ENCODE measurements at regions not wholly inside any gene's neighbourhood (a gene's known extent, or its start where the extent isn't known, plus 50 kb on each side); places are given as distances from the start of the nearest gene placed in this dataset.

DNA sequence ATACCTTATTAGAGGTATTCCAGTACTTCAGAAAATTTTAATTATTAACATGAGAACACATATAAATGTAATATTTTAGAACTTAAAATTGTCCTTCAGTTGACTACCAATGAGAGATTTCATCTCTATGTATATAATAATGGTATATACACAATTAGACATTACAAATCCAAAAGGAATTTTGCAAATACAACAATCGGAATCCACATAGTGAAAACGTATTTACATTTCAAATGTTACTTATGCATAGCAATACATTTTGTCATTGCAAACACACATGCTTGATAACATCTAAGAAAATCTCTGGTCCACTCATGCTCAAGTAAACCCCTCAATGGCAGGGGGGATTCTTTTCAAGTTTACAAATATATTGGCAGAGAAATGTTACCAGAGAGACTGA is 2345.2 kb downstream of the PCDH9 start:
- no peaks in the 10 kb centered on the region for H3K9me3 ChIP-seq
- intact Hi-C loops (cut with DNase I), result no loop called here
- TF ChIP-seq, protein P1, sequence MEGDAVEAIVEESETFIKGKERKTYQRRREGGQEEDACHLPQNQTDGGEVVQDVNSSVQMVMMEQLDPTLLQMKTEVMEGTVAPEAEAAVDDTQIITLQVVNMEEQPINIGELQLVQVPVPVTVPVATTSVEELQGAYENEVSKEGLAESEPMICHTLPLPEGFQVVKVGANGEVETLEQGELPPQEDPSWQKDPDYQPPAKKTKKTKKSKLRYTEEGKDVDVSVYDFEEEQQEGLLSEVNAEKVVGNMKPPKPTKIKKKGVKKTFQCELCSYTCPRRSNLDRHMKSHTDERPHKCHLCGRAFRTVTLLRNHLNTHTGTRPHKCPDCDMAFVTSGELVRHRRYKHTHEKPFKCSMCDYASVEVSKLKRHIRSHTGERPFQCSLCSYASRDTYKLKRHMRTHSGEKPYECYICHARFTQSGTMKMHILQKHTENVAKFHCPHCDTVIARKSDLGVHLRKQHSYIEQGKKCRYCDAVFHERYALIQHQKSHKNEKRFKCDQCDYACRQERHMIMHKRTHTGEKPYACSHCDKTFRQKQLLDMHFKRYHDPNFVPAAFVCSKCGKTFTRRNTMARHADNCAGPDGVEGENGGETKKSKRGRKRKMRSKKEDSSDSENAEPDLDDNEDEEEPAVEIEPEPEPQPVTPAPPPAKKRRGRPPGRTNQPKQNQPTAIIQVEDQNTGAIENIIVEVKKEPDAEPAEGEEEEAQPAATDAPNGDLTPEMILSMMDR (IDR thresholded peaks at IDR 0.05), result no peak
- TF ChIP-seq POLR2A (IDR thresholded peaks at IDR 0.05) (no peak), EP300 (IDR thresholded peaks at IDR 0.05) (no peak)
- no peak overlapping the region for H3K4me3 ChIP-seq
- H3K36me3 ChIP-seq, result no peaks in the 10 kb centered on the region
- no peak overlapping the region for H3K27ac ChIP-seq
- no peaks in the 10 kb centered on the region for H3K4me1 ChIP-seq (ENCODE audit: insufficient read depth)
- H3K27me3 ChIP-seq, result no peaks in the 10 kb centered on the region
- WGBS, 3 donors, result 77 to 84% (median 77%) methylated on average over 2 of the region's 2 CpGs
- DNase-seq, result no peak

DNA sequence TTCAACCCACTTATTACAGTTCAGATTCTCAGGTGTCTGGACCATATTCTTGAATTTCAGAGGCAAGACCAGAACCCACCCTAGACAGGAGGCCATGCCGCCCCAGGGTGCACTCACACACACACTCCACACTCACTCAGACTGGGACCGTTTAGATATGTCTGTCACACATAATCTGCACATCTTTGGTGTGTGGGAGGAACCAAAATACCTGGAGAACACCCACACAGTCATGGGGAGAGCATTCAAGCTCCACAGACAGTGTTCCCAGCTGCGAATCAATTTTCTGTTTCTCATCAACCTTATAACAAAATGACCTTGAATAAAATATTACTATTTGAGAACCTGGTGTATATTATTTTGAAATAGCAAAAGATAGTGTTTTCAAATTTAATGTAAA is 2353.0 kb downstream of the PCDH9 start:
- WGBS, 3 donors, result 51 to 66% (median 58%) methylated on average over 3 of the region's 3 CpGs
- H3K27ac ChIP-seq, result no peak overlapping the region
- no peak for DNase-seq
- no peaks in the 10 kb centered on the region for H3K9me3 ChIP-seq
- TF ChIP-seq, protein P1 (IDR thresholded peaks at IDR 0.05), result no peak
- TF ChIP-seq EP300 (IDR thresholded peaks at IDR 0.05), result no peak
- no peak for TF ChIP-seq POLR2A (IDR thresholded peaks at IDR 0.05)
- H3K27me3 ChIP-seq, result no peaks in the 10 kb centered on the region
- H3K4me3 ChIP-seq, result no peak overlapping the region
- no peaks in the 10 kb centered on the region for H3K4me1 ChIP-seq (ENCODE audit: insufficient read depth)
- H3K36me3 ChIP-seq, result no peaks in the 10 kb centered on the region
- intact Hi-C loops (cut with DNase I), result no loop called here

DNA sequence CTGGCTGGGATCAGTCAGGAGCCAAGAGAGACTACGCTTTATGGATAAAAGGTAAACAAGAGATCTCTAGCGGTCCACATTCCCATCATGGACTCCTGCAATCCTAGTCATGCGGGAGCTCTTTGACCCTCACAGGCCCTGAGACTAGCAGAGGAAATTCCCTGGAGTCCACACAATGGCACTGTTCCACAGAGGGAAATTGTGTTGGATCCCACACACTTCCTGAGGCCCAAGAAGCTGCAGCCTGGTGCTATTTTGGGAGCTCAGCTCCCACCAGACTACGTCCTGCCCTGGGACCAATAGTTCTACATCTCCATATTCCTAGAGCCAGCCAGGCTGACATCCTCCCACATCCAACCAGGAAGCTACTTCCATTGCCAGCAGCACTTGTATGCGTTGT is 2358.4 kb downstream of the PCDH9 start:
- no peaks in the 10 kb centered on the region for H3K27me3 ChIP-seq
- intact Hi-C loops (cut with DNase I), result no loop called here
- no peak overlapping the region for H3K4me3 ChIP-seq
- no peak for DNase-seq
- no peaks in the 10 kb centered on the region for H3K36me3 ChIP-seq
- no peaks in the 10 kb centered on the region for H3K4me1 ChIP-seq (ENCODE audit: insufficient read depth)
- H3K9me3 ChIP-seq, result no peaks in the 10 kb centered on the region
- 76 to 86% (median 80%) methylated on average over 5 of the region's 5 CpGs for WGBS, 3 donors
- no peak overlapping the region for H3K27ac ChIP-seq
- TF ChIP-seq EP300 (IDR thresholded peaks at IDR 0.05) (no peak), POLR2A (IDR thresholded peaks at IDR 0.05) (no peak)
- TF ChIP-seq, protein P1 (IDR thresholded peaks at IDR 0.05), result no peak

DNA sequence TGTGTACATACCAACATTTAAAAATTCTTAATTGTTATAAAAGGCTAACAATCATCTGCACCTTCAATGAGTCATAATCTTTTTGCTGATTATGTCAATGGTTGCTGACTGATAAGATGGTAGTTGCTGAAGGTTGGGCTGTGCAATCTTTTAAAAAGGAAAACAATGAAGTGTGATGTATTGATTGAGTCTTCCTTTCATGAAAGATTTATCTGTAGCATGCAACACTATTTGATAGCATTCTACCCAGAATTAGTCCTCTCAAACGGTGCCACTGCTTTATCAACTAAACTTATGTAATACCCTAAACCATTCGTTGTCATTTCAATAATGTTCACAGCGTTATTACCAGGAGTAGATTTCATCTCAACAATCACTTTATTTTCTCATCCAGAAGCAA is 2360.6 kb downstream of the PCDH9 start:
- H3K9me3 ChIP-seq, result no peaks in the 10 kb centered on the region
- no peak overlapping the region for H3K27ac ChIP-seq
- DNase-seq, result no peak
- TF ChIP-seq, protein P1 (IDR thresholded peaks at IDR 0.05), result no peak
- no peak for TF ChIP-seq POLR2A (IDR thresholded peaks at IDR 0.05)
- TF ChIP-seq EP300 (IDR thresholded peaks at IDR 0.05), result no peak
- H3K4me1 ChIP-seq (ENCODE audit: insufficient read depth), result no peaks in the 10 kb centered on the region
- WGBS, 3 donors, result 66 to 80% (median 71%) methylated on average over 3 of the region's 3 CpGs
- intact Hi-C loops (cut with DNase I), result no loop called here
- H3K36me3 ChIP-seq, result no peaks in the 10 kb centered on the region
- no peaks in the 10 kb centered on the region for H3K27me3 ChIP-seq
- H3K4me3 ChIP-seq, result no peak overlapping the region

DNA sequence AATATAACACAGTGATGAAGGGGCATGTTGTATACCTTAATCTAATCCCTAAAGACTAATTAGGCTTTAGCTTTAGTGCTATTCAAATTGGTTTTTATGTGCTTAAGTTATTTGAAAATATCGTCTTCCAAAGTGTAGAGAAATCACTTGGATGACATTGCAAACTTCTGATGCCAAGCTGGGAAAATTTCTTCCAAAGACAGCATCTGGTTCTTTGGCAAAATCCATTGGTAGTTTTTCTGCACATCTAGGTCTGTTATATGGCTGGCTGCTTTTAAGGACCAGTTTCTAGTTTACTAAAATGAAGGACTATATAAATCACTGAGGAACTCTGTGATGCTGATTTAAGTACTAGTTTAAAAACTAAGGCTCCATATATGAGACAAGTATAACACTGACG is 2362.3 kb downstream of the PCDH9 start:
- Histone ChIP-seq H3K4me1 (ENCODE audit: insufficient read depth) (no peaks in the 10 kb centered on the region), H3K27me3 (no peaks in the 10 kb centered on the region), H3K27ac (no peak overlapping the region), H3K36me3 (no peaks in the 10 kb centered on the region), H3K9me3 (no peaks in the 10 kb centered on the region), H3K4me3 (no peak overlapping the region)
- DNase-seq, result no peak
- TF ChIP-seq EP300 (IDR thresholded peaks at IDR 0.05) (no peak), POLR2A (IDR thresholded peaks at IDR 0.05) (no peak)
- TF ChIP-seq, protein P1 (IDR thresholded peaks at IDR 0.05), result no peak
- WGBS, 3 donors, result 49 to 53% (median 49%) methylated on average over 2 of the region's 2 CpGs
- intact Hi-C loops (cut with DNase I), result no loop called here

All from ovary (tissue), 7 donors.